ENCODE measurements at regions not wholly inside any gene's neighbourhood (a gene's known extent, or its start where the extent isn't known, plus 50 kb on each side); places are given as distances from the start of the nearest gene placed in this dataset.

DNA sequence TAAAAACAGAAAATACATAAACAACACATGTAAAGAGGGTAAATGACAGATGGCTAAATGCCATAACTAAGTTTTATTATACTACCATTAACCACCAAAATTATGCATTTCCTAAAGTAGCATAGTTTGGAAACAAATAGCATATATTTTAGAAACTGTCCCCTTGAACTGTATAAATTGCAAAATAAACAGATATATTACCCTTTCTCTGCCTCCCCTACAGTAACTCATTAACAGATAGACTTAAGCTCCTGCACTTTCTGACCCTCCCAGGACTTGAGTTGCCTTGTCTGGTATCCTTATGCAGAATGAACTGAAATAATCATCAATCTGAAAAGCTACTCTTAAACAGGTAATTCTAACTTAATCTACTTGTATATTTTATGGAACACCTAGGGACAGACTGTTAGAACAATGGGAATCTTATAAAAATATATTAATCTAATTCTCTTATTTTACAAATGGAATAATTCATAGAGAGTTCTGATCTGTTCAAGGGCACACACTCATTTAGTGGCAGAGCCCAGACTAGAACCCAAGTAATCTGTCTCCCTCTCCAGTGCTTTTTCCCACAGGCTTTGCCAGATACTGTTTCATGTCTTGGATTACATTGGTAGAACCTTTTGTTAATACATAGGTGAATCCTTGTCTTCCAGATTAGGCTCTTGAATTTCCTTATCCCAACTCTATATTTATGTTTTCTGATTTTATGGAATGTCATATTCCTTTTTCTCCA is 50.6 kb upstream of the LOC128125822 start:
- DNase-seq (ENCODE audit: low read depth, low spot score) (no peak), ATAC-seq (no peak)
- intact Hi-C loops (cut with micrococcal nuclease) = no loop called here
- 0 out of 2 replicates have a peak overlapping the region, but pooled peaks have one; percentile 0 for H3K9ac ChIP-seq (ENCODE audit: low read length)
- no TSS peak for BruUV-seq (replicated peaks)
- peak overlapping the region; percentile 55 for H2AFZ ChIP-seq (ENCODE audit: low read depth, low read length, poor library complexity, severe bottlenecking)
- no peaks in the 10 kb centered on the region for H3K9me2 ChIP-seq (ENCODE audit: insufficient read depth)
- ChIA-PET RAD21 (ENCODE audit: low non-redundant PET in 1 of 2, low total read pairs in 2 of 2, uncharacterized antibody in 2 of 2, unreplicated experiment in 2 of 2) (no interaction called here), POLR2A (interaction anchor here (0.7 to 0.9 kb wide), 2 partner anchors 11 to 52 kb away, joined by 3 read pairs; no protein-coding TSS in a partner anchor), CTCF (no interaction called here)
- no peaks in the 10 kb centered on the region for H3K36me3 ChIP-seq (ENCODE audit: control insufficient read depth in 1 of 2, insufficient read depth in 2 of 2, low read length in 2 of 2)
- H3K27ac ChIP-seq (ENCODE audit: low read depth, low read length) = no peak overlapping the region
- no peaks in the 10 kb centered on the region for H4K20me1 ChIP-seq (ENCODE audit: insufficient read depth)
- no peaks in the 10 kb centered on the region for H3K79me2 ChIP-seq (ENCODE audit: insufficient read depth, low read length)
- TF ChIP-seq FOSL1 (IDR thresholded peaks at IDR 0.05; ENCODE audit: low read depth) = no peak
- no peaks in the 10 kb centered on the region for H3K27me3 ChIP-seq (ENCODE audit: insufficient read depth, low read length)
- no peak overlapping the region for H3K4me3 ChIP-seq (replicated peaks in 1 of 2; ENCODE audit: low read depth in 1 of 2, low read length in 2 of 2)
- peaks cover 13 to 41% of the 10 kb centered on the region in 2 experiments for H3K4me1 ChIP-seq (ENCODE audit: control insufficient read depth in 1 of 2, insufficient read depth in 2 of 2, low read length in 2 of 2)
- no peaks in the 10 kb centered on the region for H3K9me3 ChIP-seq (ENCODE audit: control insufficient read depth in 1 of 2, insufficient read depth in 1 of 2, low read depth in 1 of 2, low read length in 2 of 2)
- no peak overlapping the region for H3K4me2 ChIP-seq (ENCODE audit: low read length)
